Ovary (tissue), 3 donors: ENCODE measurements at regions not wholly inside any gene's neighbourhood (a gene's known extent, or its start where the extent isn't known, plus 50 kb on each side); places are given as distances from the start of the nearest gene placed in this dataset.

ENCODE experiments used
- EP300 ChIP-seq: sonication (generic); formaldehyde crosslinking; IDR thresholded peaks from one replicate; pipeline ENCODE4 v1.6.1; 2017; ENCODE audit warnings: antibody characterized with exemption
- POLR2A ChIP-seq: fragments of 450-650 bp; IDR thresholded peaks from one replicate; pipeline ENCODE4 v1.6.1; 2017; ENCODE audit warnings: antibody characterized with exemption, mild to moderate bottlenecking, moderate library complexity
- TF ChIP-seq, protein P1 (sequence below), 3 donors: fragments of 450-650 bp in 2 of 3; fragments of 200-600 bp in 1 of 3; IDR thresholded peaks; one replicate each; pipeline versions ENCODE4 v1.5.1 to v1.8.0; 2016 to 2022; ENCODE audit warnings: antibody characterized with exemption in 3 of 3, mild to moderate bottlenecking in 1 of 3
- donor health status: DM: no; HTN: no; CAD: no.

DNA sequence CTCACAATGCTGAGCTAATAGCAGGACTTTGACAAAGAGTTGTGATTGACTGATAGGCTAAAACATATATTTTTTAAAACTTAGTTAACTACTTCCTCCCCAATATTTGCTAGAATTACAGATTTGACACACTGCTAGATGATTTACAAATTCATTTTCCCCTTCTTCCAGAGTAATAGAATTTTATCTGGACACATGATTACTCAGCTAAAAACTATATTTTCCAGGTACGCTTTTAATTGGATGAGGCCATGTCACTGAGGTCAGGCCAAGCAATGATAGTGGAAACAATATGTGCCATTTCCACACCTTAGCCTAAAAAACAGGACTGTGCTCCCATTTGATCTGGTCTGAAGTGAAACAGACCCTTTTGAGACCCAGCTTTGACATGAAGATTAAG, 193.3 kb upstream of the PGRMC2 start:
- TF ChIP-seq, protein P1, sequence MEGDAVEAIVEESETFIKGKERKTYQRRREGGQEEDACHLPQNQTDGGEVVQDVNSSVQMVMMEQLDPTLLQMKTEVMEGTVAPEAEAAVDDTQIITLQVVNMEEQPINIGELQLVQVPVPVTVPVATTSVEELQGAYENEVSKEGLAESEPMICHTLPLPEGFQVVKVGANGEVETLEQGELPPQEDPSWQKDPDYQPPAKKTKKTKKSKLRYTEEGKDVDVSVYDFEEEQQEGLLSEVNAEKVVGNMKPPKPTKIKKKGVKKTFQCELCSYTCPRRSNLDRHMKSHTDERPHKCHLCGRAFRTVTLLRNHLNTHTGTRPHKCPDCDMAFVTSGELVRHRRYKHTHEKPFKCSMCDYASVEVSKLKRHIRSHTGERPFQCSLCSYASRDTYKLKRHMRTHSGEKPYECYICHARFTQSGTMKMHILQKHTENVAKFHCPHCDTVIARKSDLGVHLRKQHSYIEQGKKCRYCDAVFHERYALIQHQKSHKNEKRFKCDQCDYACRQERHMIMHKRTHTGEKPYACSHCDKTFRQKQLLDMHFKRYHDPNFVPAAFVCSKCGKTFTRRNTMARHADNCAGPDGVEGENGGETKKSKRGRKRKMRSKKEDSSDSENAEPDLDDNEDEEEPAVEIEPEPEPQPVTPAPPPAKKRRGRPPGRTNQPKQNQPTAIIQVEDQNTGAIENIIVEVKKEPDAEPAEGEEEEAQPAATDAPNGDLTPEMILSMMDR (IDR thresholded peaks at IDR 0.05), result no peak
- no peak for TF ChIP-seq POLR2A
- no peak for TF ChIP-seq EP300
